HTR-8/SVneo (cell line): ENCODE measurements at regions not wholly inside any gene's neighbourhood (a gene's known extent, or its start where the extent isn't known, plus 50 kb on each side); places are given as distances from the start of the nearest gene placed in this dataset.

Experiments used
- DNase-seq: peaks from one replicate; pipeline ENCODE4 v3.0.0; 2011; ENCODE audit warnings: low spot score, mixed read lengths; ENCODE audit not compliant: insufficient read length
- FAIRE-seq: peaks from 2 replicates; lab custom pipeline; 2011; peaks lifted over from hg19 to GRCh38; lab: Jason Lieb, UNC

DNA sequence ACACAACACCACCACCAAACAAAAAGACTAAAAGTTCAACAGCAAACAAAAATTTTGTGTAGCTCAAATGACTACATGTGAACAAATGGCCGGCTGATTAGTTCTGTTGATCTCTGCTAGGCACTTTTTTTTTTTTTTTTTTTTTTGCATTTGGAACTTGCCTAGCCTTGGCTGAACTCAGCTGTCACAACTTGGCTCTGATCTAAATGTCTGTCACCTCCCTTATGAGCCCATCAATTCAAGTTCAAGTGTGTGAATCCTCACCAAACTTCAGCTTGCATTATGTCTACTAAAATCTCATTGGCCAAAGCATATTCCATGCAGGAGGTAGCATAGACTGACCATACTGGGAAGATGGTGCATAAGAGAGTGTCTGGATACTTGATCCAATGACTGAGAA, 606.5 kb upstream of the ADGRL4 start:
- DNase-seq (no peak), FAIRE-seq (no peak)

DNA sequence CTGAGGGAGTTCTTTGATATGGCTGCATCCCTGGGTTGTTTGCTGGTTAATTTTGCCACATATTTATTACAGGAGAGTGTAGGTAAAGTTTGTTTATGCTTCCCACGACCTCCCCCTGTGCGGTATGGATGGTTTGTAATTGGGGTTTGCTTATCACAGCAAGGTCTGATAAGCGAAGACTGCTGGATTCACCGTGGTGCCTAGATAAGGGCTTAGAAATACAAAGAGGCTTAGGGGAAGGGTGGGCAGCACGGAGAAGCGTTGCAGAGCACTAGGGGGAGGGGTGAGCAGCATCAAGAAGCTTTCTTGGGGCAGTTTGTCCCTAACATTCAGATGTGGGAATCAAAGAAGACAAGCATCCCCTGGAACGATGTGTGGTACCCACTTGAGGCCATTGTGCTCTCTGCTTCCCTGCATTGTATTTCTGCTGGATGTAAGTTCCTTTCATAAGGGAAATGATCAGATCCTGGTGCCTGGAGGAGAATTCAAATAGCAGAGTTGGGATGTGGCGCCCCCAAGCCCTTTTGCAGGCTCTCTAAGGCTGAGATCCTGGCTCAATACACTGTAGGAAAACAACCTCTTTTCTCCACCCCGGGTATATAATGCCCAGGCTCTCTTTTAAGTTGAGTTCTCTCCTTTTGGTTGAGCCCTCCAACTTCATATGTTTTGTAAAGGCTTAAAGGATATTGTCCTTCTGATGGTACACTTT, 598.1 kb upstream of the ADGRL4 start:
- FAIRE-seq, result no peak
- no peak for DNase-seq

- no peak for FAIRE-seq
- no peak for DNase-seq
Observed at GRCh38 chr1:79603843-79604242, 597.3 kb upstream of the ADGRL4 start.

- DNase-seq, result no peak
- no peak for FAIRE-seq
Observed at GRCh38 chr1:79599257-79599656, 592.7 kb upstream of the ADGRL4 start.

- FAIRE-seq (no peak), DNase-seq (no peak)
Observed at GRCh38 chr1:79595931-79596330, 589.4 kb upstream of the ADGRL4 start.

DNA sequence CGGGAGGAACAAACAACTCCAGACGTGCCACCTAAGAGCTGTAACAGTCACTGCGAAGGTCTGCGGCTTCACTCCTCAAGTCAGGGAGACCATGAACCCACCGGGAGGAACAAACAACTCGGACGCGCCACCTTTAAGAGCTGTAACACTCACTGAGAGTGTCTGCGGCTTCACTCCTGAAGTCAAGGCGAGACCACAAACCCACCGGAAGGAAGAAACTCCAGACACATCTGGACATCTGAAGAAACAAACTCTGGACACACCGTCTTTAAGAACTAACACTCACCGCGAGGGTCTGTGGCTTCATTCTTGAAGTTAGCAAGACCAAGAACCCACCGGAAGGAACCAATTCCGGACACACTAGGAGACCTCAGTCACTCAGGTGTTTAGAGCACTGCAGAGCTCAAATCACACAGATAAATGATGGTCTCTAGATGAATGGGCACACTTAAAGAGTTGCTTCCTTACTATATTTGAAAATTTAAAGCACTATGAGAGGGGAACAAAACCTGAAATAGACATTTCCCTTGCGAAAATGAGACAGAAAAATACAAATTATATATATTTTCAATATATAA, 587.7 kb upstream of the ADGRL4 start:
- no peak for FAIRE-seq

GRCh38 chr1:79592707-79593106, 586.2 kb upstream of the ADGRL4 start:
- FAIRE-seq (no peak), DNase-seq (no peak)

More for the DNA sequence above, 587.7 kb upstream of the ADGRL4 start:
- DNase-seq, result no peak

- DNase-seq (no peak), FAIRE-seq (no peak)
Observed at GRCh38 chr1:79588719-79589118, 582.2 kb upstream of the ADGRL4 start.

DNA sequence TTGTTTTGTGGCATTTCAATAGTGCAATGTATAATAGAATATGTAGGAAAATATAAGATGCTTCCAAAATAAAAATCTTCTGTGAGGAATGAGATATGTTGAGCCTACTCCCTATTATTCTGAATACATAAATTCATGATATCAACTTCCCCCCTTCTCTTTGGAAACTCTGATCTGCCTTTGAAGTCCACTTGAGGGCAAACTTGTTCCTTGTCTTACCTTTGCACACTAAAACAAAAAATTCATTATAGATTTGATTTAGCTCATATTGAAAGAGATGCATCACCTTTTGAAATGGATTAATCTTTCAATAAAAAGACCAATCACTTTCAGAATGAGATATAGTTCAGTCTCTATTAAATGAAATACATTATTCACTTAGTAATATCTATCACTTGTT, 580.7 kb upstream of the ADGRL4 start:
- no peak for FAIRE-seq

DNA sequence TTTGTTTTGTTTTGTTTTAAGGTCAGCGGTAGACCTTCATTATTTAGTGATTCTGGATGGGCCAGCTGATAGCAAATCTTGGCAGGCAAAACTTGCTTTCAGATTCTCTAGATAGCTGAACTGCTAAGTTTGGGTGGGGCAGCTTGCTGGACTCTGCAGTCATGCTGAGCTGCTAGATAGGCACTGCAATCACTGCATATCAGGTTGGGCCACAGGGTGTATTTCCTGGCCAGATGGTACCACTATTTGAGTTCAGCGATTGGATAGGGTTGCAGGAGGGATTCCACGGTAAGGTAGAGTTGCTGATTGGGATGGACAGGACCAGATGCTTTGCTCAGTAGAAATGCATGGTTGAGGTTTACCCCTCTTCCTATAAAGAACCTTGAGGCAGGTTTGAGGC, 579.3 kb upstream of the ADGRL4 start:
- FAIRE-seq, result no peak
- no peak for DNase-seq

More for the DNA sequence above, 580.7 kb upstream of the ADGRL4 start:
- no peak for DNase-seq

DNA sequence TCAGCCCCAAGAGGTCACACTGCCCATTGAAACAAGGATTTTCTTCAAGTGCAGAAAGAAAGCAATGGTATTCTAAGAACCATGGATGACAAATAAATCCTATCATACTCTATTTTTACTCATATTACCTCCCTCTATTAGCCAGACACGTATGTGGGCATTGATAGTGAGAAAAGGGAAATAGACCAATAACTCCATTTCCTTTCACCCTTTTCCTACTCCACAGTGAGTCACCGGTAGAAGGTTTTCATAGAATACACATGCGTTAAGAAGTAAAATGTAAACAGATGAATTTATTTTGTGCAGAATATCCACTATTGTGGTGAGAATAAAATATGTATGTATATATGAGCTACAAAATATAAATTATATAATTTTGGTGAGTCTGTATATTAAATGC, 568.9 kb upstream of the ADGRL4 start:
- FAIRE-seq (no peak), DNase-seq (no peak)

GRCh38 chr1:79568411-79568810, 561.9 kb upstream of the ADGRL4 start:
- no peak for DNase-seq
- FAIRE-seq, result no peak

DNA sequence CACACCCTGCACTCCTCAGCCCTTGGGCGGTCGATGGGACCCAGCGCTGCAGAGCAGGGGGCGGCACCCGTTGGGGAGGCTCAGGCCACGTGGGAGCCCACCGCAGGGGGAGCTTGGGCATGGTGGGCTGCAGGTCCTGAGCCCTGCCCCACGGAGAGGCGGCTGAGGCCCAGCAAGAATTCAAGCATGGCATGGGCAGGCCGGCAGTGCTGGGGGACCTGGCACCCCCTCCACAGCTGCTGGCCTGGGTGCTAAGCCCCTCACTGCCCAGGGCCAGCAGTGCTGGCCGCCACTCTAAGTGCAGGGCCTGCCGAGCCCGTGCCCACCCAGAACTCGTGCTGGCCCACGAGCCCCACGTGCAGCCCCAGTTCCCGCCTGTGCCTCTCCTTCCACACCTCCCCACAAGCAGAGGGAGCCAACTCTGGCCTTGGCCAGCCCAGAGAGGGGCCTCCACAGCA, 555.0 kb upstream of the ADGRL4 start:
- FAIRE-seq (no peak), DNase-seq (no peak)

DNA sequence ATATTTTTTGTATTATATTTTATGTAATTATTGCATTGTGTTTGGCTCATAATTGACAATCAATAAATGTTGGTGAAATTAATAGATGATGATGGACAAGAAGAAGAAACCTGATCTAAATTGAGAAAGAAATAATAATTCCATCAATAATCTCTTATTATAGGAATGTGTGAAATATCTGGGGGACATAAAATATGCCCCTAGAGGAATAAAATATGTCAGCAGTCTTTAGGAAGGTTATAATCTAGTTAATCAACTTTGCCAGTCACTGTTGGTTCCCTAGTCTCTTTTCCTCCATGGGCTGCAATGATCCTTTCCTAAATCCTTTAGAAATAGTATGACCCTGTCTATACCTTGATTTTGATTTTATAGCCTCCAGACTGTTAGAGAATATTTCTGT, 549.7 kb upstream of the ADGRL4 start:
- DNase-seq, result no peak
- no peak for FAIRE-seq

DNA sequence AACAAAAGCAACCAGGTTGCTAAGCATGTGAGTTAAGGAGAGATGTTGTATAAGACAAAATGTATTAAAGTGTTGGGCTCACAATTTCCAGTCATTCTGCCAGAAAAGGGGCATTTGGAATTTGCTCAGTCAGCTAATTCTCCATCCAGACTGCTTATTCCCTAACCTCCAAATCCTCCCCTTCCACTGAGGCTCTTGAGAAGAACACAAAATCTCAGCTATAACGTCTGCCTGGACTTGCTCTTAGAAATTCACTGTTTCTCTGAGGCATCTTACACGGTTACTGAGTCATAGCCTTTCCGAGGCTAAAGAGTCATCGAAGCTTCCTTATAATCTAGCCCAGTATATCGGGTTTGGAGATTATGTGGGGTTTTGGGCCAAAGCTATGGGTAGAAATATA, 548.2 kb upstream of the ADGRL4 start:
- no peak for FAIRE-seq
- no peak for DNase-seq

DNA sequence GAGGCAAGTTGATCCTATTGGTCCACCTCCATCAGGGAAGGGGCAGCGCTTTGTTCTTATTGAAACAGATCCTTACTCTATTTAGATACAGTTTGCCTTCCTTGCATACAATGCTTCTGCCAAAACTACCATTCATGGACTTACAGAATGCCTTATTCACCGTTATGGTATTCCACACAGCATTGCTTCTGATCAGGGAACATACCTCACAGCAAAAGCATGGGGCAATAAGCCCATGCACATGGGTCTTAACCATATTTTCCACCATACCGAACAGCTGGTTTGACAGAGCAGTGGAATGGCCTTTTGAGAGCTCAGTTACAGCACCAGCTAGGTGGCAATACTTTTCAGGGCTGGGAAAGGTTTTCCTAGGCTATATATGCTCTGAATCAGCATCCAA, 544.8 kb upstream of the ADGRL4 start:
- FAIRE-seq (no peak), DNase-seq (no peak)

- DNase-seq (no peak), FAIRE-seq (no peak)
Observed at GRCh38 chr1:79550402-79550801, 543.9 kb upstream of the ADGRL4 start.

DNA sequence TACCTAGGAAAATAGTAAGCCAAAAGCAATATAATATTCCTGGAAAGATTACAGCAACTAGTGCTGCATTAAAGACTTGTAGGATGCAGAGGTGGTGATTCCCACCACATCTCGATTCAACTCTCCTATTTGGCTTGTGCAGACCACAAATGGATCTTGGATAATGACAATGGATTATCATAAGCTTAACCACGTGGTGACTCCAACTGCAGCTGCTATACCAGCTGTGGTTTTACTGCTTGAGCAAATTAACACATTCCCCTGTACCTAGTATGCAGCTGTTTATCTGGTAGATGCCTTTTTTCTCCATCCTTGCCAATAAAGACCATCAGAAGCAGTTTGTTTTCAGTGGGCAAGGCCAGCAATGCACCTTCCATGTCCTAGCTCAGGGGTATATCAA, 542.7 kb upstream of the ADGRL4 start:
- DNase-seq, result no peak
- FAIRE-seq, result no peak

GRCh38 chr1:79547514-79547913, 541.0 kb upstream of the ADGRL4 start:
- DNase-seq (no peak), FAIRE-seq (no peak)

- FAIRE-seq (no peak), DNase-seq (no peak)
Observed at GRCh38 chr1:79543394-79543793, 536.9 kb upstream of the ADGRL4 start.

DNA sequence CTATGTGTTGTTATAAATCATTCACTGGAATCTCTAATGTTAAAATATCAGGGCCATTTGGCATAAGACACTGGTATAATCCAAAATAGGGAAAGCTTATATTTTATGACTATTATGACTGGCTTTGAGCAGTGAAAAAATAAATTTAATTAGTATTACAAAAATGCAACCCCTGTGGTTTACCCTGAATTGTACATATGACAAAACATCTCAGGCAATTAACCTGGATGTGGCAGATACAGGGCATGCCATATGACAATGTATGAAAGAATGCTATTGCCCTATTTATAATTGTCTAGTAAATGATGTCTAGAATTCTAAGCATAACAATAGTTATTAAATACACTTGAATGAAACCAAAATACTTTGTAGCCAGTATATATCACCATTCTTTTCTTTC, 532.5 kb upstream of the ADGRL4 start:
- FAIRE-seq, result no peak
- no peak for DNase-seq

GRCh38 chr1:79532555-79532954, 526.0 kb upstream of the ADGRL4 start:
- DNase-seq, result no peak
- FAIRE-seq, result no peak
